ENCODE measurements at regions not wholly inside any gene's neighbourhood (a gene's known extent, or its start where the extent isn't known, plus 50 kb on each side); places are given as distances from the start of the nearest gene placed in this dataset.

GRCh38 chr17:52606098-52606497 lies 447.6 kb upstream of the CA10 start:
- TF ChIP-seq PPARA (CRISPR knock-in tag; IDR thresholded peaks at IDR 0.05; ENCODE audit: borderline replicate concordance) = no peak
- no peak; the same call in 1 of the 2 replicates for TF ChIP-seq CREB5 (CRISPR knock-in tag; IDR thresholded peaks at IDR 0.05; ENCODE audit: low read depth)
- TF ChIP-seq ARNTL (CRISPR knock-in tag; IDR thresholded peaks at IDR 0.05; ENCODE audit: borderline replicate concordance, low read depth) = no peak
- no peak for TF ChIP-seq TOX (CRISPR knock-in tag; IDR thresholded peaks at IDR 0.05; ENCODE audit: borderline replicate concordance)
- no peak for TF ChIP-seq RARB (CRISPR knock-in tag; IDR thresholded peaks at IDR 0.05)
- no peak for TF ChIP-seq SNAI2 (CRISPR knock-in tag; IDR thresholded peaks at IDR 0.05)

Measured in SK-N-SH treated with all-trans-retinoic acid at 6 μM for 48 hours (cell line).